ENCODE measurements at regions not wholly inside any gene's neighbourhood (a gene's known extent, or its start where the extent isn't known, plus 50 kb on each side); places are given as distances from the start of the nearest gene placed in this dataset.

DNA sequence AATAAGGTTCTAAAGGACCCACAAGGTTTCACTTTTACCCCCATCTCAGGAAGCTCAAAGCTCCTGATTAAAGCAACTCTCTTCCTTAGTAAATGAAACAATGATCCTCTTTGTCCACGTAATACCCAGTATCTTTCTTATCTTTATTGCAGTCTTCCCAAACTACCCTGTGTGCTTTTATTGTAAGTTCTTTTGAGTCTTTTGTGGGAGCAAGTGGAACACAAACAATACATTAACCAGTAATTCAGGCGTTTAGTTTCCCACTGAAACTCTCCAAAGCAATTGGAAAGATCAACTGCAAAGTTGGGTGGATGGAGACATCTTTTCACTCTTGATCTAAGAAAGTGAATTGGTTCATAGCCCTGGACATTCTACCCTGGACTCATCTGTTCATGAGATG is 240.0 kb downstream of the ZNF621 start:
- DNase-seq (ENCODE audit: low read depth in 1 of 2, low spot score in 2 of 2) (no peak), FAIRE-seq (no peak)
- Histone ChIP-seq H3K4ac (replicated peaks; ENCODE audit: insufficient read length, low read depth, low read length) (no peak overlapping the region), H2BK20ac (ENCODE audit: low read length) (no peak overlapping the region), H3K23ac (ENCODE audit: insufficient read length) (no peak overlapping the region), H3K23me2 (ENCODE audit: low read depth, low read length) (no peaks in the 10 kb centered on the region), H2AFZ (ENCODE audit: low read length) (no peak overlapping the region), H3K9ac (replicated peaks in 1 of 4; ENCODE audit: extremely low read depth in 1 of 4, low read depth in 3 of 4, low read length in 3 of 4) (no peak overlapping the region), H3K79me2 (ENCODE audit: control insufficient read depth in 1 of 2, insufficient read depth in 2 of 2, low read length in 2 of 2) (no peaks in the 10 kb centered on the region), H2BK120ac (replicated peaks; ENCODE audit: low read depth, low read length) (no peak overlapping the region), H3K27ac (ENCODE audit: low read depth, low read length) (no peak overlapping the region), H4K91ac (replicated peaks; ENCODE audit: insufficient read length, low read length) (no peak overlapping the region), H3K27me3 (replicated peaks in 1 of 4; ENCODE audit: control insufficient read depth in 3 of 4, extremely low read depth in 1 of 4, insufficient read depth in 3 of 4, low read length in 3 of 4) (no peaks in the 10 kb centered on the region), H3K4me2 (ENCODE audit: insufficient read depth in 1 of 2, low read depth in 2 of 2, low read length in 2 of 2) (no peak overlapping the region), H3K9me3 (ENCODE audit: insufficient read depth in 2 of 2, low read depth in 1 of 2, low read length in 1 of 2) (no peaks in the 10 kb centered on the region), H4K20me1 (replicated peaks in 1 of 2; ENCODE audit: control insufficient read depth in 1 of 2, insufficient read depth in 2 of 2, low read length in 2 of 2) (no peaks in the 10 kb centered on the region), H3K14ac (ENCODE audit: insufficient read length) (no peak overlapping the region), H3K18ac (ENCODE audit: extremely low read depth, low read length) (no peak overlapping the region), H4K8ac (ENCODE audit: extremely low read depth, insufficient read depth, low read length) (no peak overlapping the region), H3K36me3 (ENCODE audit: control insufficient read depth in 2 of 4, insufficient read depth in 4 of 4, low read length in 3 of 4) (no peaks in the 10 kb centered on the region), H4K5ac (ENCODE audit: insufficient read length, low read depth, low read length) (no peak overlapping the region), H3K79me1 (ENCODE audit: low read depth, low read length) (no peaks in the 10 kb centered on the region), H2BK12ac (ENCODE audit: low read depth, low read length) (no peak overlapping the region), H3K4me1 (replicated peaks in 1 of 4; ENCODE audit: control insufficient read depth in 3 of 4, insufficient read depth in 4 of 4, low read length in 3 of 4) (no peaks in the 10 kb centered on the region), H2BK15ac (ENCODE audit: low read length) (no peak overlapping the region), H3K4me3 (ENCODE audit: extremely low read depth in 1 of 4, insufficient read depth in 2 of 4, low read depth in 3 of 4, low read length in 4 of 4) (no peak overlapping the region), H2BK5ac (ENCODE audit: low read depth, low read length) (no peak overlapping the region), H3K56ac (replicated peaks; ENCODE audit: insufficient read length, low read depth, low read length) (no peak overlapping the region), H2AK5ac (ENCODE audit: low read depth, low read length) (no peak overlapping the region)
- no peak for TF ChIP-seq KDM4A (IDR thresholded peaks at IDR 0.05; ENCODE audit: low read depth, low read length, severe bottlenecking)
- WGBS, 2 experiments (ENCODE audit: extremely low coverage in 1 of 2, insufficient coverage in 1 of 2, insufficient read length in 1 of 2, insufficient replicate concordance in 2 of 2, low coverage in 1 of 2, low lambda C conversion rate in 2 of 2, missing lambda C conversion rate in 1 of 2): 79% methylated on average over 2 of the region's 2 CpGs; no CpG with 5 or more reads in 1 of the 2 experiments
- ChIA-PET CTCF (ENCODE audit: partially characterized antibody) (interaction anchor here (1.0 kb wide), 1 partner anchor 45 kb away, joined by 3 read pairs; no protein-coding TSS in a partner anchor), POLR2A (ENCODE audit: partially characterized antibody) (no interaction called here)
